Panc1 (cell line): ENCODE measurements at regions not wholly inside any gene's neighbourhood (a gene's known extent, or its start where the extent isn't known, plus 50 kb on each side); places are given as distances from the start of the nearest gene placed in this dataset.

Source experiments
- ATAC-seq: fragments of 200-7000 bp; cut with Tn5 transposase; 2 replicates; pipeline ENCODE4 v1.9.1; 2020; ENCODE audit warnings: mild to moderate bottlenecking, moderate library complexity
- BruUV-seq: library from RNA; stranded (reverse); fragments of 400-500 nt; replicated peaks from 2 replicates; lab custom pipeline; 2021; lab: Mats Ljungman, UMichigan
- CTCF ChIA-PET: fragments of 300-600 bp; sonication (Branson Sonifier 250); formaldehyde crosslinking; loops from one replicate; lab custom pipeline; 2022; ENCODE audit warnings: antibody characterized with exemption; lab: Charles Lee
- POLR2A ChIA-PET: fragments of 300-600 bp; sonication (Branson Sonifier 250); formaldehyde crosslinking; loops from one replicate; lab custom pipeline; 2022; ENCODE audit warnings: antibody characterized with exemption; lab: Charles Lee
- DNase-seq: peaks from one replicate; pipeline ENCODE4 v3.0.0-alpha.2; 2010; ENCODE audit warnings: low read depth, low spot score
- H3K27ac ChIP-seq: 2 replicates; pipeline ENCODE4 v1.5.1; 2011; ENCODE audit warnings: mild to moderate bottlenecking, low read length, inconsistent platforms
- H3K27me3 ChIP-seq: fragments of 200-500 bp; sonication (Bioruptor generic); 2 replicates; pipeline ENCODE4 v1.6.0; 2014; ENCODE audit warnings: low read length, inconsistent platforms; ENCODE audit not compliant: control insufficient read depth, insufficient read depth
- H3K36me3 ChIP-seq: fragments of 200-500 bp; sonication (Bioruptor generic); 2 replicates; pipeline ENCODE4 v1.5.1; 2014; ENCODE audit warnings: inconsistent platforms, mild to moderate bottlenecking, low read length, moderate library complexity; ENCODE audit not compliant: control insufficient read depth, insufficient read depth
- H3K4me1 ChIP-seq: 2 replicates; pipeline ENCODE4 v1.5.1; 2011; ENCODE audit warnings: inconsistent platforms, mild to moderate bottlenecking, low read length, moderate library complexity; ENCODE audit not compliant: control insufficient read depth, insufficient read depth
- H3K4me3 ChIP-seq, 2 experiments: 2 replicates each; pipeline ENCODE4 v1.5.1; 2011 to 2012; ENCODE audit warnings: low read depth in 2 of 2, low read length in 2 of 2, mild to moderate bottlenecking in 2 of 2, inconsistent platforms in 1 of 2, moderate library complexity in 1 of 2
- H3K9me3 ChIP-seq: fragments of 200-500 bp; sonication (Bioruptor generic); 2 replicates; pipeline ENCODE4 v1.5.1; 2014; ENCODE audit warnings: low read depth, mild to moderate bottlenecking, inconsistent platforms, low read length, moderate library complexity; ENCODE audit not compliant: control insufficient read depth, insufficient read depth
- POLR2AphosphoS5 ChIP-seq: IDR thresholded peaks from 2 replicates; pipeline ENCODE4 v1.6.1; 2012; ENCODE audit warnings: mild to moderate bottlenecking, low read depth, low read length, moderate library complexity
- SIN3A ChIP-seq: IDR thresholded peaks from 2 replicates; pipeline ENCODE4 v1.6.1; 2012; ENCODE audit warnings: low read depth, mild to moderate bottlenecking, low read length, moderate library complexity, borderline replicate concordance; ENCODE audit not compliant: insufficient read depth
- TCF7L2 ChIP-seq: IDR thresholded peaks from 2 replicates; pipeline ENCODE4 v1.6.1; 2011; ENCODE audit warnings: mild to moderate bottlenecking, low read depth, low read length, inconsistent platforms
- in situ Hi-C: cut with HindIII; loops from 2 replicates; pipeline ENCODE4 v1.10.0; 2016; ENCODE audit warnings: low sequenced_read_pairs, low pct_unique_long_range_greater_than_20kb
- intact Hi-C: fragments of 100-400 bp; cut with micrococcal nuclease; formaldehyde crosslinking; loops from one replicate; pipeline ENCODE4 v1.10.0; 2022; ENCODE audit not compliant: unreplicated experiment
- TF ChIP-seq, protein P1 (sequence below): fragments of 450-650 bp; IDR thresholded peaks from 2 replicates; pipeline ENCODE4 v1.5.1; 2017; ENCODE audit warnings: mild to moderate bottlenecking
- TF ChIP-seq, protein P2 (sequence below), 2 experiments: IDR thresholded peaks; 2 replicates each; pipeline ENCODE4 v1.6.1; 2011 to 2012; ENCODE audit warnings: low read depth in 2 of 2, control low read depth in 1 of 2, low read length in 1 of 2, mild to moderate bottlenecking in 1 of 2, moderate library complexity in 1 of 2; ENCODE audit not compliant: insufficient read depth in 1 of 2

DNA sequence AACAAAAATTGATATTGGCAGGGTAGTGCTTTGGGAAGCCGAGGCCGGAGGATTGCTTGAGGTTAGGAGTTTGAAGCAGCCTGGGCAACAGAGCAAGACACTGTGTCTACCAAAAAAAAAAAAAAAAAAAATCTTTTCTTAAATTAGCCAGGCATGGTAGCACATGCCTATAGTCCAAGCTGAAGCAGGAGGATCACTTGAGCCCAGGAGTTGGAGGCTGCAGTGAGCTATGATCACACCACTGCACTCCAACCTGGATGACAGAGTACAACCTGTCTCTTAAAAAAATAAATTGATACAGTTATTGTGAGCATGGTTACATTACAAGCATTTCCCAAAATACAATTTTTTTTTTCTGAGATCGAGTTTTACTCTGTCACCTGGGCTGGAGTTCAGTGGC lies 59.4 kb upstream of the SVIL start:
- no TSS peak for BruUV-seq
- TF ChIP-seq, protein P1, sequence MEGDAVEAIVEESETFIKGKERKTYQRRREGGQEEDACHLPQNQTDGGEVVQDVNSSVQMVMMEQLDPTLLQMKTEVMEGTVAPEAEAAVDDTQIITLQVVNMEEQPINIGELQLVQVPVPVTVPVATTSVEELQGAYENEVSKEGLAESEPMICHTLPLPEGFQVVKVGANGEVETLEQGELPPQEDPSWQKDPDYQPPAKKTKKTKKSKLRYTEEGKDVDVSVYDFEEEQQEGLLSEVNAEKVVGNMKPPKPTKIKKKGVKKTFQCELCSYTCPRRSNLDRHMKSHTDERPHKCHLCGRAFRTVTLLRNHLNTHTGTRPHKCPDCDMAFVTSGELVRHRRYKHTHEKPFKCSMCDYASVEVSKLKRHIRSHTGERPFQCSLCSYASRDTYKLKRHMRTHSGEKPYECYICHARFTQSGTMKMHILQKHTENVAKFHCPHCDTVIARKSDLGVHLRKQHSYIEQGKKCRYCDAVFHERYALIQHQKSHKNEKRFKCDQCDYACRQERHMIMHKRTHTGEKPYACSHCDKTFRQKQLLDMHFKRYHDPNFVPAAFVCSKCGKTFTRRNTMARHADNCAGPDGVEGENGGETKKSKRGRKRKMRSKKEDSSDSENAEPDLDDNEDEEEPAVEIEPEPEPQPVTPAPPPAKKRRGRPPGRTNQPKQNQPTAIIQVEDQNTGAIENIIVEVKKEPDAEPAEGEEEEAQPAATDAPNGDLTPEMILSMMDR = no peak
- TF ChIP-seq, protein P2, sequence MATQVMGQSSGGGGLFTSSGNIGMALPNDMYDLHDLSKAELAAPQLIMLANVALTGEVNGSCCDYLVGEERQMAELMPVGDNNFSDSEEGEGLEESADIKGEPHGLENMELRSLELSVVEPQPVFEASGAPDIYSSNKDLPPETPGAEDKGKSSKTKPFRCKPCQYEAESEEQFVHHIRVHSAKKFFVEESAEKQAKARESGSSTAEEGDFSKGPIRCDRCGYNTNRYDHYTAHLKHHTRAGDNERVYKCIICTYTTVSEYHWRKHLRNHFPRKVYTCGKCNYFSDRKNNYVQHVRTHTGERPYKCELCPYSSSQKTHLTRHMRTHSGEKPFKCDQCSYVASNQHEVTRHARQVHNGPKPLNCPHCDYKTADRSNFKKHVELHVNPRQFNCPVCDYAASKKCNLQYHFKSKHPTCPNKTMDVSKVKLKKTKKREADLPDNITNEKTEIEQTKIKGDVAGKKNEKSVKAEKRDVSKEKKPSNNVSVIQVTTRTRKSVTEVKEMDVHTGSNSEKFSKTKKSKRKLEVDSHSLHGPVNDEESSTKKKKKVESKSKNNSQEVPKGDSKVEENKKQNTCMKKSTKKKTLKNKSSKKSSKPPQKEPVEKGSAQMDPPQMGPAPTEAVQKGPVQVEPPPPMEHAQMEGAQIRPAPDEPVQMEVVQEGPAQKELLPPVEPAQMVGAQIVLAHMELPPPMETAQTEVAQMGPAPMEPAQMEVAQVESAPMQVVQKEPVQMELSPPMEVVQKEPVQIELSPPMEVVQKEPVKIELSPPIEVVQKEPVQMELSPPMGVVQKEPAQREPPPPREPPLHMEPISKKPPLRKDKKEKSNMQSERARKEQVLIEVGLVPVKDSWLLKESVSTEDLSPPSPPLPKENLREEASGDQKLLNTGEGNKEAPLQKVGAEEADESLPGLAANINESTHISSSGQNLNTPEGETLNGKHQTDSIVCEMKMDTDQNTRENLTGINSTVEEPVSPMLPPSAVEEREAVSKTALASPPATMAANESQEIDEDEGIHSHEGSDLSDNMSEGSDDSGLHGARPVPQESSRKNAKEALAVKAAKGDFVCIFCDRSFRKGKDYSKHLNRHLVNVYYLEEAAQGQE (IDR thresholded peaks at IDR 0.05; ENCODE audit: insufficient read depth in 1 of 2, low read depth in 2 of 2, low read length in 1 of 2) = no peak
- no peak for TF ChIP-seq SIN3A
- TF ChIP-seq POLR2AphosphoS5 = no peak
- no peak for TF ChIP-seq TCF7L2
- no peaks in the 10 kb centered on the region for H3K27me3 ChIP-seq
- DNase-seq (no peak), ATAC-seq (no peak)
- H3K27ac ChIP-seq = no peak overlapping the region
- no peaks in the 10 kb centered on the region for H3K36me3 ChIP-seq
- in situ Hi-C loops = no loop called here
- no peak overlapping the region for H3K4me3 ChIP-seq
- CTCF ChIA-PET = no interaction called here
- no peaks in the 10 kb centered on the region for H3K9me3 ChIP-seq
- POLR2A ChIA-PET = no interaction called here
- intact Hi-C loops = no loop called here
- H3K4me1 ChIP-seq = peaks cover 34% of the 10 kb centered on the region

DNA sequence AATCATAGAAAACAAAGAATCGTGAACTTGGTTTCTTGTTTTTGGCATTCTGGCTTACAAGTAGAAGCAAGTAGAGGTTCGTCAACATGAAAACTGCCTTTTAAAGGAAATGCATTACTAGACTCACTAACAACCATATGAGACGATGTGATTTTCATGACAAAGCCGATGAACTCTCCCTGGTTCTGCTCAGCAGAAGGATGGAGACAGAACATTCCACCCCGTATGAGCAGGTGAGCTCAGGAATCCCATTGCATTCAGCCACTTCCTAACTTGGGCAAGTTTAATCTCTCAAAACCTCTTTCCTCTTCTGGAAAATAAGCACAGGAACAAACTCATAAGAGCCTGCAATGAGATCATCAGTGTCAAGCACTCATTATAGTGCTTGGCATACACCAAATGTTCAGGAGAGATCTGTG lies 57.4 kb upstream of the SVIL start:
- Histone ChIP-seq H3K9me3 (no peaks in the 10 kb centered on the region), H3K27me3 (no peaks in the 10 kb centered on the region), H3K4me3 (peak overlapping the region; percentile 17 to 32; a peak in 3 of 4 replicates), H3K4me1 (peaks cover 54% of the 10 kb centered on the region), H3K36me3 (no peaks in the 10 kb centered on the region), H3K27ac (peak overlapping the region; percentile 79)
- in situ Hi-C loops (no loop called here), intact Hi-C loops (no loop called here)
- no TSS peak for BruUV-seq
- POLR2A ChIA-PET = interaction anchor here (0.9 kb wide), 1 partner anchor 24 kb away, joined by 4 read pairs; no protein-coding TSS in a partner anchor
- DNase-seq = peak; percentile 12
- TF ChIP-seq, protein P1 = no peak
- TF ChIP-seq SIN3A (no peak), TCF7L2 (no peak), POLR2AphosphoS5 (no peak)
- TF ChIP-seq, protein P2 (IDR thresholded peaks at IDR 0.05; ENCODE audit: insufficient read depth in 1 of 2, low read depth in 2 of 2, low read length in 1 of 2) = no peak
- CTCF ChIA-PET = no interaction called here
- peak; percentile 52 for ATAC-seq
